Loucy (cell line): ENCODE measurements at regions not wholly inside any gene's neighbourhood (a gene's known extent, or its start where the extent isn't known, plus 50 kb on each side); places are given as distances from the start of the nearest gene placed in this dataset.

Experiments
- CTCF ChIP-seq: fragments of 200-600 bp; sonication (generic); conservative IDR thresholded peaks from 2 replicates; pipeline ENCODE4 v1.5.1; 2014; ENCODE audit warnings: mild to moderate bottlenecking, antibody characterized with exemption, low read length
- EZH2phosphoT487 ChIP-seq: fragments of 200-600 bp; IDR thresholded peaks from 2 replicates; pipeline ENCODE4 v1.6.1; 2018; ENCODE audit warnings: antibody characterized with exemption, mild to moderate bottlenecking, moderate library complexity, borderline replicate concordance

- TF ChIP-seq CTCF: no peak
- TF ChIP-seq EZH2phosphoT487: no peak
Observed at GRCh38 chr6:67971812-67972211, 663.3 kb upstream of the ADGRB3 start.
